Aorta (tissue), 5 donors: ENCODE measurements at regions not wholly inside any gene's neighbourhood (a gene's known extent, or its start where the extent isn't known, plus 50 kb on each side); places are given as distances from the start of the nearest gene placed in this dataset.

Experiments
- ATAC-seq: fragments of 200-7000 bp; cut with Tn5 transposase; one replicate; pipeline ENCODE4 v1.9.1; 2022; ENCODE audit warnings: moderate library complexity; ENCODE audit not compliant: low FRiP score
- DNase-seq, 2 donors: peaks; one replicate each; pipeline ENCODE4 v3.0.0-alpha.2; 2020
- H3K27ac ChIP-seq, 2 donors: one replicate each; pipeline ENCODE4 v1.5.1; 2013; ENCODE audit warnings: low read length in 2 of 2, mild to moderate bottlenecking in 2 of 2, moderate library complexity in 2 of 2, control low read depth in 1 of 2, inconsistent platforms in 1 of 2, low read depth in 1 of 2
- H3K27me3 ChIP-seq, 2 donors: one replicate each; pipeline ENCODE4 v1.6.1; 2013; ENCODE audit warnings: control low read depth in 1 of 2, low read length in 1 of 2, mild to moderate bottlenecking in 1 of 2, moderate library complexity in 1 of 2; ENCODE audit not compliant: insufficient read depth in 2 of 2, control insufficient read depth in 1 of 2
- H3K36me3 ChIP-seq, 2 donors: one replicate each; pipeline ENCODE4 v1.6.1; 2013; ENCODE audit warnings: control low read depth in 1 of 2, low read length in 1 of 2, mild to moderate bottlenecking in 1 of 2; ENCODE audit not compliant: insufficient read depth in 2 of 2, control insufficient read depth in 1 of 2
- H3K4me1 ChIP-seq, 2 donors: one replicate each; pipeline ENCODE4 v1.6.1; 2013; ENCODE audit warnings: low read length in 2 of 2, control low read depth in 1 of 2, mild to moderate bottlenecking in 1 of 2, moderate library complexity in 1 of 2; ENCODE audit not compliant: insufficient read depth in 2 of 2, control insufficient read depth in 1 of 2
- H3K4me3 ChIP-seq, 2 donors: one replicate each; pipeline ENCODE4 v1.5.1; 2013; ENCODE audit warnings: low read length in 2 of 2, control low read depth in 1 of 2, mild to moderate bottlenecking in 1 of 2
- H3K9me3 ChIP-seq: one replicate; pipeline ENCODE4 v1.6.1; 2013; ENCODE audit warnings: mild to moderate bottlenecking, low read length; ENCODE audit not compliant: control insufficient read depth
- WGBS, 2 donors: extraction: QIAGEN DNeasy Blood & Tissue Kit; methylation state at CpG; one replicate each; pipeline ENCODE4 v1.1.7; 2013; 5-methylcytosine and 5-hydroxymethylcytosine counted together
- intact Hi-C, 2 donors: fragments of 100-400 bp; cut with DNase I; formaldehyde crosslinking; loops; one replicate each; pipeline versions ENCODE4 v1.14.2 to v1.15.0; 2022
- donor health status: healthy with polysubstance abuse.
- donor health status: Bipolar disorder and iron deficiency.
- donor health status: DM: no; HTN: no; CAD: no.
- donor health status: DM: no; HTN: no; CAD: no.
- donor health status: DM: yes; HTN: yes; CAD: no.

- ATAC-seq (no peak), DNase-seq (no peak)
- Histone ChIP-seq H3K36me3 (no peaks in the 10 kb centered on the region), H3K27ac (no peak overlapping the region), H3K4me3 (no peak overlapping the region), H3K27me3 (no peaks in the 10 kb centered on the region), H3K9me3 (no peaks in the 10 kb centered on the region), H3K4me1 (no peaks in the 10 kb centered on the region)
- intact Hi-C loops: no loop called here
- WGBS, 2 donors: 94 to 95% methylated on average over 5 of the region's 5 CpGs
Measured at GRCh38 chr10:10701084-10701611, 316.5 kb upstream of the CELF2 start.

- H3K36me3 ChIP-seq: no peaks in the 10 kb centered on the region
- intact Hi-C loops: no loop called here
- H3K27me3 ChIP-seq: no peaks in the 10 kb centered on the region
- H3K9me3 ChIP-seq: no peaks in the 10 kb centered on the region
- DNase-seq (no peak), ATAC-seq (no peak)
- 19 to 23% methylated on average over 1 of the region's 1 CpG for WGBS, 2 donors
- H3K4me1 ChIP-seq: no peaks in the 10 kb centered on the region
- no peak overlapping the region for H3K4me3 ChIP-seq
- no peak overlapping the region for H3K27ac ChIP-seq
Measured at GRCh38 chr10:10702211-10702610, 315.5 kb upstream of the CELF2 start.

DNA sequence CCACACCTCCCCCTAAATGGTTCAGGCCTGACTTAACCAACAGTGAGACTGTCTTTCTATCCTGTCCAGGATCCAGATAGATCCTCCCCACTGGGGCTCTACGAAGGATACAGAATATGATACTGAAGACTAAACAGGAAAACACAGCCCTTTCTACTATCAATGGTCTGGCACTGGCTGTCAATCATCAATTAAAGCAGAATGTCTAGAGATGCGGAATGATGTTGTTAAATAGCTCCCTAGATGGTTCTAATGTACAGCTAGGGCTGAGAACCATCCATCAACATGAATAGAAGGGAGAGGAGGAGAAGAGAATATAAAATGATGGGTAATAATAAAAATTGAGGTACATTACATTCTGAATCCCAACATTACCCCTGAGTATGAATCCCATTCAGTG is 314.3 kb upstream of the CELF2 start:
- no peaks in the 10 kb centered on the region for H3K36me3 ChIP-seq
- ATAC-seq (no peak), DNase-seq (no peak)
- no peaks in the 10 kb centered on the region for H3K9me3 ChIP-seq
- 93 to 94% methylated on average over 2 of the region's 2 CpGs for WGBS, 2 donors
- H3K27me3 ChIP-seq: no peaks in the 10 kb centered on the region
- H3K4me3 ChIP-seq: no peak overlapping the region
- H3K27ac ChIP-seq: no peak overlapping the region
- intact Hi-C loops: no loop called here
- H3K4me1 ChIP-seq: no peaks in the 10 kb centered on the region

GRCh38 chr10:10712155-10712704 is 305.4 kb upstream of the CELF2 start:
- 87 to 92% methylated on average over 7 of the region's 7 CpGs for WGBS, 2 donors

DNA sequence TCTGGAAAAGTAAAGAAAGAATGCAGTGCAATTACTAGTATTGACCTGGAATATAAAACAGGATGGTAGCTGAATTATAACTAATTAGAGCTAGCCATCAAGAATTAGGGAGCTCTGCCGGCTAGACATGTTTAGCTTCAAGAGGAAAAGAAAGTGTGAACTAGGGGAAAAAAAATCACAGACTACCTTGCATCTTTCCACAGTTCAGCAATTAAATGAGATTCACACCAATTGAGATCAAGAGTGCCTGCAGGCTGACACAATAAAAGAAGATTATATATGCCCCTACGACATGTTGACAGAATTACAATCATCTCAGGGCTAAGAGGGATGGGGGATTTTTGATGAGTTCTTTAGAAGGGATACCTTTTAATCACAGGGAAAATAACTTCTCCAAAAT is 303.3 kb upstream of the CELF2 start:
- no peak for ATAC-seq
- H3K4me3 ChIP-seq: no peak overlapping the region
- H3K27ac ChIP-seq: no peak overlapping the region
- no peaks in the 10 kb centered on the region for H3K27me3 ChIP-seq
- no peak for DNase-seq
- intact Hi-C loops: no loop called here
- no peaks in the 10 kb centered on the region for H3K9me3 ChIP-seq
- WGBS, 2 donors: 96% methylated on average over 2 of the region's 2 CpGs
- no peaks in the 10 kb centered on the region for H3K36me3 ChIP-seq
- H3K4me1 ChIP-seq: no peaks in the 10 kb centered on the region

More at GRCh38 chr10:10712155-10712704, 305.4 kb upstream of the CELF2 start:
- H3K27ac ChIP-seq: no peak overlapping the region
- H3K4me3 ChIP-seq: no peak overlapping the region
- H3K27me3 ChIP-seq: no peaks in the 10 kb centered on the region
- H3K9me3 ChIP-seq: no peaks in the 10 kb centered on the region
- no peaks in the 10 kb centered on the region for H3K4me1 ChIP-seq
- no peak for ATAC-seq
- no peaks in the 10 kb centered on the region for H3K36me3 ChIP-seq
- DNase-seq: no peak
- intact Hi-C loops: no loop called here

DNA sequence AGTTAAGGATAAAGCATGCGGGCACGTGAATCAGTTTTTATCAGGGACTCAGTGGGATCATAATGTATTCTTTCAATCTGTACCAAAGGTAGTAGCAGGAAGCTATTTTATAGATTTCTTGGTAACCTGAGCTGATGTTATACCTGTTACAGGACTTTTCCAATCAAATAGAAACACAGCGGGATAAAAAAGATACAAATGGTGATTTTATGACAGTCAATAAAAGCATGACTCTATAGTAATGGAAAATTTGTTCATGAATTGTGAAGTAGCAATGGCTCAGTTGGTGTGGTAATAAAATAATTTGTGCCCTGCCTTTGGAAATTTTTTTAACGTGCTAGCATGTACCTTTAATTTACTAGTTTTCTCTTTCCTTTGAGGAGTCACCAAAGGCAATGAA is 300.7 kb upstream of the CELF2 start:
- H3K36me3 ChIP-seq: no peaks in the 10 kb centered on the region
- no peak for ATAC-seq
- H3K27ac ChIP-seq: no peak overlapping the region
- no peaks in the 10 kb centered on the region for H3K4me1 ChIP-seq
- no peak for DNase-seq
- intact Hi-C loops: no loop called here
- no peaks in the 10 kb centered on the region for H3K9me3 ChIP-seq
- H3K27me3 ChIP-seq: no peaks in the 10 kb centered on the region
- H3K4me3 ChIP-seq: no peak overlapping the region
- 93 to 94% methylated on average over 4 of the region's 4 CpGs for WGBS, 2 donors

DNA sequence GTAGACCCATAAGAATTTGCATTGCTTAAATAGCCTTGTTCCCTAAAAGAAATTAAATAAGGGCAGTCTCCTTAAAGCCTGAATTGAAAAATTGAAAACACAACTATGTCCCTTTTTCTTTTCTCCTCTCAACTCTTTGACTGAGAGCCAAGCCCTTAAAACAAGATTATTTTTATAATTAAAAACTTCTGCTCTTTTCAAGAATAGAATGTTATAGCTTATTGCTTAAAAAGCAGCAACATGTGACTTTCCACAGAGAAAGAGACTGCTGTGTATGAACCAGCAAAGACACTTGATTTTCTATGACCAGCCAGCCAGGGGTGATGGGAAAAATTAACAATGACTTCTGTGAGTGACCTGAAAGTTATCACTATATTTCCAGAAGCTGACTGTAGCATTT is 295.2 kb upstream of the CELF2 start:
- Histone ChIP-seq H3K27ac (no peak overlapping the region), H3K4me1 (no peaks in the 10 kb centered on the region), H3K27me3 (no peaks in the 10 kb centered on the region), H3K4me3 (no peak overlapping the region), H3K9me3 (no peaks in the 10 kb centered on the region), H3K36me3 (no peaks in the 10 kb centered on the region)
- no peak for DNase-seq
- no peak for ATAC-seq
- intact Hi-C loops: no loop called here

- no peak for ATAC-seq
- no peaks in the 10 kb centered on the region for H3K27me3 ChIP-seq
- WGBS, 2 donors: 97% methylated on average over 5 of the region's 5 CpGs
- H3K36me3 ChIP-seq: no peaks in the 10 kb centered on the region
- H3K4me1 ChIP-seq: no peaks in the 10 kb centered on the region
- H3K4me3 ChIP-seq: no peak overlapping the region
- H3K9me3 ChIP-seq: no peaks in the 10 kb centered on the region
- intact Hi-C loops: no loop called here
- H3K27ac ChIP-seq: no peak overlapping the region
- DNase-seq: no peak
Measured at GRCh38 chr10:10725196-10725595, 292.5 kb upstream of the CELF2 start.

GRCh38 chr10:10726101-10726500 is 291.6 kb upstream of the CELF2 start:
- ATAC-seq (no peak), DNase-seq (no peak)
- H3K36me3 ChIP-seq: no peaks in the 10 kb centered on the region
- H3K4me3 ChIP-seq: no peak overlapping the region
- no peak overlapping the region for H3K27ac ChIP-seq
- H3K9me3 ChIP-seq: no peaks in the 10 kb centered on the region
- intact Hi-C loops: no loop called here
- no peaks in the 10 kb centered on the region for H3K27me3 ChIP-seq
- H3K4me1 ChIP-seq: no peaks in the 10 kb centered on the region
- 51 to 55% methylated on average over 6 of the region's 6 CpGs for WGBS, 2 donors
